ENCODE measurements at regions not wholly inside any gene's neighbourhood (a gene's known extent, or its start where the extent isn't known, plus 50 kb on each side); places are given as distances from the start of the nearest gene placed in this dataset.

DNA sequence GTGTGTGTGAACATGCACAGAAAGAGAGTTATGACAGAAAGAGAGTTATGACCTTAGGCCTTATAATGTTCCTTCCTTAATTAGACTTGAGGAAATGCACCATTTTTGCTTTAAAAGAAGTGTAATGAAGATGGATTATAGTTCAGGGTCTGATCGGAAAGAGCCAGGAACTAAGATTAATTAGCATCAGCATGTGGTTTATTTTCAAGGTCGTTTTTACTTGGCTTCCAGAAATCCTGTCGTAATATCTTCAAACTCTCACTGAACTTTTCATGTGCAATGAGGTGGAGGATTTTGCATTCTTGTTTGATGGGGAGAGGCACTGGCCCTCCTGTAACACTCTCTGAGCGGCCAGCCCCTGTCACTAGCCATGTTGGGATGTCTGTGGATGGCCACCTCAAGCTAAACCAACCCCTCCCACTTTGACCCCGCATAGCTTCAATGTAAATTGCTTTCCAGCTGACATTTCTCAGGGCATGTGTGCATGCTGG lies 116.8 kb downstream of the CDC5L start (continued):
- no peak for TF ChIP-seq ZNF396 (CRISPR knock-in tag; IDR thresholded peaks at IDR 0.05; ENCODE audit: borderline replicate concordance)
- TF ChIP-seq, protein P1, sequence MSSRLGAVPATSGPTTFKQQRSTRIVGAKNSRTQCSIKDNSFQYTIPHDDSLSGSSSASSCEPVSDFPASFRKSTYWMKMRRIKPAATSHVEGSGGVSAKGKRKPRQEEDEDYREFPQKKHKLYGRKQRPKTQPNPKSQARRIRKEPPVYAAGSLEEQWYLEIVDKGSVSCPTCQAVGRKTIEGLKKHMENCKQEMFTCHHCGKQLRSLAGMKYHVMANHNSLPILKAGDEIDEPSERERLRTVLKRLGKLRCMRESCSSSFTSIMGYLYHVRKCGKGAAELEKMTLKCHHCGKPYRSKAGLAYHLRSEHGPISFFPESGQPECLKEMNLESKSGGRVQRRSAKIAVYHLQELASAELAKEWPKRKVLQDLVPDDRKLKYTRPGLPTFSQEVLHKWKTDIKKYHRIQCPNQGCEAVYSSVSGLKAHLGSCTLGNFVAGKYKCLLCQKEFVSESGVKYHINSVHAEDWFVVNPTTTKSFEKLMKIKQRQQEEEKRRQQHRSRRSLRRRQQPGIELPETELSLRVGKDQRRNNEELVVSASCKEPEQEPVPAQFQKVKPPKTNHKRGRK (CRISPR knock-in tag; IDR thresholded peaks at IDR 0.05; ENCODE audit: borderline replicate concordance) = no peak
- no peak for TF ChIP-seq CREB1 (CRISPR knock-in tag; IDR thresholded peaks at IDR 0.05)
- TF ChIP-seq NR2C2 (CRISPR knock-in tag; IDR thresholded peaks at IDR 0.05) = no peak

DNA sequence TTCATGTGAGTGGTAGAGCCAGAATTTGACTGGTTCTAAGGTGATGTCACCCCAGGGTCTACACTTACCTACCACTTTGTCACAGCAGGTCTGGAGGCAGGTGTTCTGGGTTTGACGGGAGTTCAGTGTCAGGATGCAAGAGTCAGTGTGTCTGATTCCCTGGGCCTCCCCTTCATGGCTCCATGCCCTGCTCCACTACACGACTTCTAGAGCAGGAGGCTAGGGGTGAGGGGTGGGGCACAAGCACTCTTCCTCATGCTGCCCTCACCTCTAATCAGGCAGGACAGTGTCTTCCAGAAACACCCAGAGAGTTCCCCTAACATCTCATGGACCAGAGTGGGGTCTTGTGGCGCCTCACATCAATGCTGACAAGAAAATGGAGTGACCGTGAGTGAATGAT lies 118.2 kb downstream of the CDC5L start:
- ATAC-seq (no peak), DNase-seq (ENCODE audit: low spot score) (no peak)
- TF ChIP-seq, protein P2, sequence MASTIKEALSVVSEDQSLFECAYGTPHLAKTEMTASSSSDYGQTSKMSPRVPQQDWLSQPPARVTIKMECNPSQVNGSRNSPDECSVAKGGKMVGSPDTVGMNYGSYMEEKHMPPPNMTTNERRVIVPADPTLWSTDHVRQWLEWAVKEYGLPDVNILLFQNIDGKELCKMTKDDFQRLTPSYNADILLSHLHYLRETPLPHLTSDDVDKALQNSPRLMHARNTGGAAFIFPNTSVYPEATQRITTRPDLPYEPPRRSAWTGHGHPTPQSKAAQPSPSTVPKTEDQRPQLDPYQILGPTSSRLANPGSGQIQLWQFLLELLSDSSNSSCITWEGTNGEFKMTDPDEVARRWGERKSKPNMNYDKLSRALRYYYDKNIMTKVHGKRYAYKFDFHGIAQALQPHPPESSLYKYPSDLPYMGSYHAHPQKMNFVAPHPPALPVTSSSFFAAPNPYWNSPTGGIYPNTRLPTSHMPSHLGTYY (CRISPR knock-in tag; IDR thresholded peaks at IDR 0.05) = no peak
- TF ChIP-seq FOXP1 (CRISPR knock-in tag; IDR thresholded peaks at IDR 0.05; ENCODE audit: borderline replicate concordance) = no peak
- TF ChIP-seq, protein P3, sequence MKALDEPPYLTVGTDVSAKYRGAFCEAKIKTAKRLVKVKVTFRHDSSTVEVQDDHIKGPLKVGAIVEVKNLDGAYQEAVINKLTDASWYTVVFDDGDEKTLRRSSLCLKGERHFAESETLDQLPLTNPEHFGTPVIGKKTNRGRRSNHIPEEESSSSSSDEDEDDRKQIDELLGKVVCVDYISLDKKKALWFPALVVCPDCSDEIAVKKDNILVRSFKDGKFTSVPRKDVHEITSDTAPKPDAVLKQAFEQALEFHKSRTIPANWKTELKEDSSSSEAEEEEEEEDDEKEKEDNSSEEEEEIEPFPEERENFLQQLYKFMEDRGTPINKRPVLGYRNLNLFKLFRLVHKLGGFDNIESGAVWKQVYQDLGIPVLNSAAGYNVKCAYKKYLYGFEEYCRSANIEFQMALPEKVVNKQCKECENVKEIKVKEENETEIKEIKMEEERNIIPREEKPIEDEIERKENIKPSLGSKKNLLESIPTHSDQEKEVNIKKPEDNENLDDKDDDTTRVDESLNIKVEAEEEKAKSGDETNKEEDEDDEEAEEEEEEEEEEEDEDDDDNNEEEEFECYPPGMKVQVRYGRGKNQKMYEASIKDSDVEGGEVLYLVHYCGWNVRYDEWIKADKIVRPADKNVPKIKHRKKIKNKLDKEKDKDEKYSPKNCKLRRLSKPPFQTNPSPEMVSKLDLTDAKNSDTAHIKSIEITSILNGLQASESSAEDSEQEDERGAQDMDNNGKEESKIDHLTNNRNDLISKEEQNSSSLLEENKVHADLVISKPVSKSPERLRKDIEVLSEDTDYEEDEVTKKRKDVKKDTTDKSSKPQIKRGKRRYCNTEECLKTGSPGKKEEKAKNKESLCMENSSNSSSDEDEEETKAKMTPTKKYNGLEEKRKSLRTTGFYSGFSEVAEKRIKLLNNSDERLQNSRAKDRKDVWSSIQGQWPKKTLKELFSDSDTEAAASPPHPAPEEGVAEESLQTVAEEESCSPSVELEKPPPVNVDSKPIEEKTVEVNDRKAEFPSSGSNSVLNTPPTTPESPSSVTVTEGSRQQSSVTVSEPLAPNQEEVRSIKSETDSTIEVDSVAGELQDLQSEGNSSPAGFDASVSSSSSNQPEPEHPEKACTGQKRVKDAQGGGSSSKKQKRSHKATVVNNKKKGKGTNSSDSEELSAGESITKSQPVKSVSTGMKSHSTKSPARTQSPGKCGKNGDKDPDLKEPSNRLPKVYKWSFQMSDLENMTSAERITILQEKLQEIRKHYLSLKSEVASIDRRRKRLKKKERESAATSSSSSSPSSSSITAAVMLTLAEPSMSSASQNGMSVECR (CRISPR knock-in tag; IDR thresholded peaks at IDR 0.05; ENCODE audit: borderline replicate concordance) = no peak
- ChIA-PET CTCF (no interaction called here), POLR2A (no interaction called here)
- Mint-ChIP-seq H3K27ac (no peak overlapping the region), H3K36me3 (no peaks in the 10 kb centered on the region), H3K4me1 (peaks cover 2% of the 10 kb centered on the region; the same call in 1 of the 2 replicates), H3K4me3 (no peak overlapping the region), H3K27me3 (ENCODE audit: low read depth) (no peaks in the 10 kb centered on the region; the same call in 1 of the 2 replicates), H3K9me3 (peaks cover 19% of the 10 kb centered on the region)

DNA sequence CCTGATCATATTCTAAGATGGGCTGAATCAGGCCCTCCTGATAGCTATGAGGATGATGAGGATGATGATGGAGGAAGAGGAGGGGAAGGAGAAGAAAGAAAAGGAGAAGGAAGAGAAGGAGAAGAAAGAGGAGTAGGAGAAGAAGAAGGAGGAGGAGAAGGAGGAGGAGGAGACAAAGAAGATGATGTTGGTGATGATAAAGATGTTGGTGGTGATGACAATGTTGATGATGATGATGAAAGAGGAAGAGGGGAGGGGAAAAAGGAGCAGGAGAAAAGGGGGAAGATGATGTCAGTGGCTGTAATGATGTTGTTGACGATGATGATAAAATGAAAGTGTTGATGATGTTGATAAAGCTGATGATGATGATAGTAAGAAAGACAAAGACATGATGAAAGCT lies 119.5 kb downstream of the CDC5L start:
- ChIA-PET POLR2A (no interaction called here), CTCF (interaction anchor here (2.2 kb wide), 1 partner anchor 31 kb away, joined by 7 read pairs; no protein-coding TSS in a partner anchor)
- TF ChIP-seq EMX1 (CRISPR knock-in tag; IDR thresholded peaks at IDR 0.05) (no peak), JAZF1 (CRISPR knock-in tag; IDR thresholded peaks at IDR 0.05) (no peak), TCF7 (CRISPR knock-in tag; IDR thresholded peaks at IDR 0.05; ENCODE audit: low read depth) (no peak), CBFB (CRISPR knock-in tag; IDR thresholded peaks at IDR 0.05; ENCODE audit: low read depth) (no peak), RORB (CRISPR knock-in tag; IDR thresholded peaks at IDR 0.05) (no peak), ATF1 (CRISPR knock-in tag; IDR thresholded peaks at IDR 0.05) (no peak), NR3C1 (CRISPR knock-in tag; conservative IDR thresholded peaks at IDR 0.05; ENCODE audit: low read depth) (no peak), PRRX2 (CRISPR knock-in tag; IDR thresholded peaks at IDR 0.05) (no peak)
- TF ChIP-seq, protein P4, sequence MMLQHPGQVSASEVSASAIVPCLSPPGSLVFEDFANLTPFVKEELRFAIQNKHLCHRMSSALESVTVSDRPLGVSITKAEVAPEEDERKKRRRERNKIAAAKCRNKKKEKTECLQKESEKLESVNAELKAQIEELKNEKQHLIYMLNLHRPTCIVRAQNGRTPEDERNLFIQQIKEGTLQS (CRISPR knock-in tag; conservative IDR thresholded peaks at IDR 0.05) = no peak
- TF ChIP-seq, protein P5, sequence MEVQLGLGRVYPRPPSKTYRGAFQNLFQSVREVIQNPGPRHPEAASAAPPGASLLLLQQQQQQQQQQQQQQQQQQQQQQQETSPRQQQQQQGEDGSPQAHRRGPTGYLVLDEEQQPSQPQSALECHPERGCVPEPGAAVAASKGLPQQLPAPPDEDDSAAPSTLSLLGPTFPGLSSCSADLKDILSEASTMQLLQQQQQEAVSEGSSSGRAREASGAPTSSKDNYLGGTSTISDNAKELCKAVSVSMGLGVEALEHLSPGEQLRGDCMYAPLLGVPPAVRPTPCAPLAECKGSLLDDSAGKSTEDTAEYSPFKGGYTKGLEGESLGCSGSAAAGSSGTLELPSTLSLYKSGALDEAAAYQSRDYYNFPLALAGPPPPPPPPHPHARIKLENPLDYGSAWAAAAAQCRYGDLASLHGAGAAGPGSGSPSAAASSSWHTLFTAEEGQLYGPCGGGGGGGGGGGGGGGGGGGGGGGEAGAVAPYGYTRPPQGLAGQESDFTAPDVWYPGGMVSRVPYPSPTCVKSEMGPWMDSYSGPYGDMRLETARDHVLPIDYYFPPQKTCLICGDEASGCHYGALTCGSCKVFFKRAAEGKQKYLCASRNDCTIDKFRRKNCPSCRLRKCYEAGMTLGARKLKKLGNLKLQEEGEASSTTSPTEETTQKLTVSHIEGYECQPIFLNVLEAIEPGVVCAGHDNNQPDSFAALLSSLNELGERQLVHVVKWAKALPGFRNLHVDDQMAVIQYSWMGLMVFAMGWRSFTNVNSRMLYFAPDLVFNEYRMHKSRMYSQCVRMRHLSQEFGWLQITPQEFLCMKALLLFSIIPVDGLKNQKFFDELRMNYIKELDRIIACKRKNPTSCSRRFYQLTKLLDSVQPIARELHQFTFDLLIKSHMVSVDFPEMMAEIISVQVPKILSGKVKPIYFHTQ (CRISPR knock-in tag; IDR thresholded peaks at IDR 0.05) = no peak
- TF ChIP-seq, protein P6, sequence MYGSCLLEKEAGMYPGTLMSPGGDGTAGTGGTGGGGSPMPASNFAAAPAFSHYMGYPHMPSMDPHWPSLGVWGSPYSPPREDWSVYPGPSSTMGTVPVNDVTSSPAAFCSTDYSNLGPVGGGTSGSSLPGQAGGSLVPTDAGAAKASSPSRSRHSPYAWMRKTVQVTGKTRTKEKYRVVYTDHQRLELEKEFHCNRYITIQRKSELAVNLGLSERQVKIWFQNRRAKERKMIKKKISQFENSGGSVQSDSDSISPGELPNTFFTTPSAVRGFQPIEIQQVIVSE (CRISPR knock-in tag; IDR thresholded peaks at IDR 0.05; ENCODE audit: borderline replicate concordance) = no peak
- TF ChIP-seq, protein P7, sequence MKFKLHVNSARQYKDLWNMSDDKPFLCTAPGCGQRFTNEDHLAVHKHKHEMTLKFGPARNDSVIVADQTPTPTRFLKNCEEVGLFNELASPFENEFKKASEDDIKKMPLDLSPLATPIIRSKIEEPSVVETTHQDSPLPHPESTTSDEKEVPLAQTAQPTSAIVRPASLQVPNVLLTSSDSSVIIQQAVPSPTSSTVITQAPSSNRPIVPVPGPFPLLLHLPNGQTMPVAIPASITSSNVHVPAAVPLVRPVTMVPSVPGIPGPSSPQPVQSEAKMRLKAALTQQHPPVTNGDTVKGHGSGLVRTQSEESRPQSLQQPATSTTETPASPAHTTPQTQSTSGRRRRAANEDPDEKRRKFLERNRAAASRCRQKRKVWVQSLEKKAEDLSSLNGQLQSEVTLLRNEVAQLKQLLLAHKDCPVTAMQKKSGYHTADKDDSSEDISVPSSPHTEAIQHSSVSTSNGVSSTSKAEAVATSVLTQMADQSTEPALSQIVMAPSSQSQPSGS (CRISPR knock-in tag; IDR thresholded peaks at IDR 0.05; ENCODE audit: borderline replicate concordance, low read depth) = no peak

More for the DNA sequence above, 119.5 kb downstream of the CDC5L start:
- Mint-ChIP-seq H3K27ac (no peak overlapping the region), H3K27me3 (ENCODE audit: low read depth) (no peaks in the 10 kb centered on the region), H3K4me3 (no peak overlapping the region), H3K4me1 (peaks cover 5% of the 10 kb centered on the region; the same call in 1 of the 2 replicates), H3K9me3 (peaks cover 13% of the 10 kb centered on the region), H3K36me3 (no peaks in the 10 kb centered on the region)
- ATAC-seq (no peak), DNase-seq (ENCODE audit: low spot score) (no peak)
